Naive B cell (primary cell): ENCODE measurements at regions not wholly inside any gene's neighbourhood (a gene's known extent, or its start where the extent isn't known, plus 50 kb on each side); places are given as distances from the start of the nearest gene placed in this dataset.
"Not testable (repeated sequence)": the region's sequence is repeated elsewhere in the genome, so short reads cannot be mapped to it uniquely, and the experiment has no call there.

Experiments used
- ATAC-seq, 2 donors: fragments of 150-1000 bp; cut with Tn5 transposase; 2 replicates each; pipeline ENCODE4 v1.10.0; 2021; ENCODE audit warnings: low read depth in 2 of 2, mild to moderate bottlenecking in 2 of 2, moderate library complexity in 2 of 2
- DNase-seq: peaks from one replicate; pipeline ENCODE4 v3.0.0; 2022
- H3K27ac Mint-ChIP-seq, 6 donors: one replicate each; pipeline ENCODE4 v1.8.0; 2020 to 2022; ENCODE audit warnings: mild to moderate bottlenecking in 6 of 6, mixed read lengths in 6 of 6, moderate library complexity in 5 of 6, inconsistent platforms in 2 of 6
- H3K27me3 Mint-ChIP-seq, 3 donors: one replicate each; pipeline ENCODE4 v1.8.0; 2021 to 2022; ENCODE audit warnings: mixed read lengths in 3 of 3, mild to moderate bottlenecking in 1 of 3
- H3K36me3 Mint-ChIP-seq, 2 donors: one replicate each; pipeline ENCODE4 v1.8.0; 2020 to 2022; ENCODE audit warnings: mixed read lengths in 2 of 2, inconsistent platforms in 1 of 2, mild to moderate bottlenecking in 1 of 2
- H3K4me1 Mint-ChIP-seq, 3 donors: one replicate each; pipeline ENCODE4 v1.8.0; 2020 to 2022; ENCODE audit warnings: mixed read lengths in 3 of 3, inconsistent platforms in 1 of 3, mild to moderate bottlenecking in 1 of 3, moderate library complexity in 1 of 3
- H3K4me3 Mint-ChIP-seq, 8 donors: one replicate each; pipeline ENCODE4 v1.8.0; 2020 to 2022; ENCODE audit warnings: mild to moderate bottlenecking in 8 of 8, mixed read lengths in 8 of 8, moderate library complexity in 8 of 8, inconsistent platforms in 2 of 8
- H3K9me3 Mint-ChIP-seq, 7 donors: one replicate each; pipeline ENCODE4 v1.8.0; 2020 to 2022; ENCODE audit warnings: mixed read lengths in 7 of 7, mild to moderate bottlenecking in 5 of 7, inconsistent platforms in 2 of 7, moderate library complexity in 1 of 7

DNA sequence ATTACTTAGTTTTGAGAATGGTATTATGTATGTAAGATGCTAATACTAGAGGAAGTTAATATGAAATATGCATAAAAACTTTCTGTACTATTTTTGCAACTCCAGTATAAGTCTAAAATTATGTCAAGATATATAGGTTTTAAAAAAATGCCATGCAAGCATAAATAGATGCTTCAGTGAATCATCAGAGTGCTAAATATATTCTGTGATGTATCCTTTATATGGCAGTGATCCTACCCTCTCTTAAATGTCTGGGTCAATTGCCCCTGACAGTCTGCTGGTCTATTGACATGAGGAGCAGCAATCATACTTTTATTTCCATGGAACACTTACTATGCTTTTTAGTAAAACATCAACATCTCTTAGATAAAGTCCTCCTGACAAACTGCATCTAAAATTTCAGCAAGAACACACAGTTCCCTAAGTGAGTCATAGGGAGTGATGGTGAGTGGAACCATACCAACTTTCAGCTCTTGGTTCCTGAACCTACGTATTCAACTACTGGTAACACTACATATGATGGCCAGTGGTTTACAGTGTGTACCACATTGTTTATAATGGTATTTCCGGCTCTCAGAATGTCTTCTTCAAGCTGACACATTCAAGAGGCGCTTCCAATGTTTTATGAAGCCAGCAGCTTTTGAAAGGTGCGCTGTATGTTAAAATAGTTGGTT lies 928.7 kb upstream of the GJE1 start:
- peaks cover 0 to 3% (median 0%) of the 10 kb centered on the region in 7 donors for H3K9me3 Mint-ChIP-seq
- ATAC-seq (no peak), DNase-seq (no peak)
- no peaks in the 10 kb centered on the region for H3K36me3 Mint-ChIP-seq
- no peak overlapping the region for H3K27ac Mint-ChIP-seq
- no peak overlapping the region for H3K4me3 Mint-ChIP-seq
- H3K4me1 Mint-ChIP-seq = no peaks in the 10 kb centered on the region
- H3K27me3 Mint-ChIP-seq = no peaks in the 10 kb centered on the region

DNA sequence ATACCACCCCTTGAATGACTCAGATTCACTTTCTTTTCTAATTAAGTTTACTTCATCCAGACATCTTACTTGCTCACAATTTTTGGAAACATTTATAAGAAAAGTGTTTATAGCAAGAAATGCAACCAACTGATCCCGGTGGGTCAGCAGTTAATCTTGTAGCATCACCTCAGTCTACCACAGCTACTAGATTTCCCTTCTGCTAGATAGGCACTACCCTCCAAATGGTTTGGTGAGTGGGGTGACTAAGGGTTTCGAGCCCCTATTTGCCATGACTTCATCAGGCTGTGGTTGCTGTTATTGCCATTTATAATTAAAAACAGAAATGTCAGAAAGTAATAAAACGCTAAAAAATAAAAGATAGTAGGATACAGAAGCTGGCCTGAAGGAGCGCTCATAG lies 930.1 kb upstream of the GJE1 start:
- H3K4me3 Mint-ChIP-seq = no peak overlapping the region
- ATAC-seq (no peak), DNase-seq (no peak)
- no peaks in the 10 kb centered on the region for H3K36me3 Mint-ChIP-seq
- no peaks in the 10 kb centered on the region for H3K4me1 Mint-ChIP-seq
- H3K9me3 Mint-ChIP-seq = peaks cover 0 to 3% (median 0%) of the 10 kb centered on the region in 7 donors
- H3K27me3 Mint-ChIP-seq = peaks cover 0 to under 1% (median 0%) of the 10 kb centered on the region in 3 donors
- no peak overlapping the region for H3K27ac Mint-ChIP-seq

DNA sequence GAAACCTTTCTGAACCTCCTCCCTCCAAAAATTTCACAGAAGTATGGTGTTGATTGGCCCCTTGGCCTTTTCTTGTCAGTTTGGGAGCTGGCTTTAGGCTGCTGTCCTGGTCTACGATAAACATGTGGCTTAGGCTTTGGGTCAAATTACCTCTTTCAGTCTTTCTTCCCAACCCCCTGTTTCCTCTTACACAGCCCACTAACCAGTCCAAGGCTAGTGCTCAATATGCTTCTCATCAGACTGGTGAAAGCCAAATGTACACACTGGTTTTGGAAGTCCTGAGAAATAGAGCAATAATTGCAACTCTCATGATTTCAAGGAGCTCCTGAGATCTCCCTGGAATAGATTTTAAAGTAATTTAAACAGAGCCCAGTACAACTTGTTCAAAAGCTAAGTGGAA lies 933.7 kb upstream of the GJE1 start:
- Mint-ChIP-seq H3K27ac (no peak overlapping the region), H3K4me1 (no peaks in the 10 kb centered on the region), H3K4me3 (no peak overlapping the region), H3K36me3 (no peaks in the 10 kb centered on the region), H3K27me3 (peaks cover 0 to 4% (median 0%) of the 10 kb centered on the region in 3 donors), H3K9me3 (peaks cover 0 to 5% (median 0%) of the 10 kb centered on the region in 7 donors)
- no peak for ATAC-seq
- DNase-seq = no peak

DNA sequence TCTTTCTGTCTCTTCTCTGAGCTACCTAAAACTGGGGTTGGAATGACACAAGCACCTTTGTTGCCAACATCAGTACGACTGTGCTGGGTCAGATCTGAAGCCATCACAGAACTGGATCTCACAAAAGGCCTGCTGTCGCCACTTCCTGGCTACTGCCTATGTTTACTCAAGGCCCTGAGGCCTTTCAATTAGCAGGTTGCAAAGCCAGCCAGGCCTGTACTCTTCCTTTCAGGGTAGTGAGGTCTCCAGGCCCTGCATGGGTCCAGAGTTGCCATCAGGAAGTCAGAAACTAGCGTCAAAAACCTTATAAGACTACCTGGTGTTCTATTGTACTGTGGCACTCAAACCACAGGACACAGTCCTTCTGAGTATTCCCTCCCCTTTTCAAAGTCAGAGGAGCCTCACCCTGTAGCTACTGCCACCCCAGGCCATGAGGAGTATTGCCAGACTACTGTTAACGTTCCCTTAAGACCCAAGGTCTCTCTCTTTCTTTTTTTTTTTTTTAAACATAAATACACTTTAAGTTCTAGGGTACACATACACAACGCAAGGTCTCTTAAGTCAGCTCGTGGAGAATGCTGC lies 937.4 kb upstream of the GJE1 start:
- H3K36me3 Mint-ChIP-seq = peaks cover 0 to 7% of the 10 kb centered on the region in 2 donors

DNA sequence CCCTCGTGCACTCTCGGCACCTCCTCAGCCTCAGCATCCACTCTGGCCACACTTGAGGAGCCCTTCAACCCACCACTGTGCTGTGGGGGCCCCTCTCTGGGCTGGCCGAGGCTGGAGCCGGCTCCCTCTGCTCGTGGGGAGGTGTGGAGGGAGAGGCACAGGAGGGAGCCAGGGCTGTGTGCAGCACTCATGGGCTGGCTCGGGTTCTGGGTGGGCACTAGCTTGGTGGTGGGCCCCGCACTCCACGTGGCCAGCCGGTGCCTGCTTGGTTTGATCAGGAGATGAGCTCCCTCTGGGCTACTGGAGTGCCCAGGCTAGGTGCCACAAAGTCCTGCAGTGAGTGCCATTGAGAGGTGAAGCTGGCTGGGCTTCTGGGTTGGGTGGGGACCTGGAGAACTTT lies 949.4 kb upstream of the GJE1 start:
- no peak overlapping the region for H3K27ac Mint-ChIP-seq
- no peak for DNase-seq
- H3K27me3 Mint-ChIP-seq = no peaks in the 10 kb centered on the region
- peaks cover 0 to 9% of the 10 kb centered on the region in 2 donors for H3K36me3 Mint-ChIP-seq
- H3K4me1 Mint-ChIP-seq = no peaks in the 10 kb centered on the region
- H3K9me3 Mint-ChIP-seq = peaks cover 4 to 29% (median 16%) of the 10 kb centered on the region in 7 donors
- H3K4me3 Mint-ChIP-seq = no peak overlapping the region
- no peak for ATAC-seq

More for the DNA sequence above, 937.4 kb upstream of the GJE1 start:
- DNase-seq (no peak), ATAC-seq (no peak)
- no peak overlapping the region for H3K27ac Mint-ChIP-seq
- H3K9me3 Mint-ChIP-seq = peaks cover 0 to 12% (median 3%) of the 10 kb centered on the region in 7 donors
- peaks cover 0 to 4% (median 0%) of the 10 kb centered on the region in 3 donors for H3K27me3 Mint-ChIP-seq
- H3K4me3 Mint-ChIP-seq = no peak overlapping the region
- no peaks in the 10 kb centered on the region for H3K4me1 Mint-ChIP-seq

DNA sequence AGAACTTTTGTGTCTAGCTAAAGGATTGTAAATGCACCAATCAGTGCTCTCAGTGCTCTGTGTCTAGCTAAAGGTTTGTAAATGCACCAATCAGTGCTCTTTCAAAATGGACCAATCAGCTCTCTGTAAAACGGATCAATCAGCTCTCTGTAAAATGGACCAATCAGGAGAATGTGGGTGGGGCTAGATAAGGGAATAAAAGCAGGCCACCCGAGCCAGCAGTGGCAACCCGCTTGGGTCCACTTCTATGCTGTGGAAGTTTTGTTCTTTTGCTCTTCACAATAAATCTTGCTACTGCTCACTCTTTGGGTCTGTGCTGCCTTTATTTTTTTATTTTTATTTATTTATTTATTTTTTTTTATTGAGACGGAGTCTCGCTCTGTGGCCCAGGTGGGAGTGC lies 957.3 kb upstream of the GJE1 start:
- H3K4me1 Mint-ChIP-seq, DNase-seq, H3K4me3 Mint-ChIP-seq, H3K36me3 Mint-ChIP-seq, ATAC-seq, H3K27ac Mint-ChIP-seq, H3K27me3 Mint-ChIP-seq: not testable (repeated sequence)
- peaks cover 0 to 11% (median 3%) of the 10 kb centered on the region in 7 donors for H3K9me3 Mint-ChIP-seq

DNA sequence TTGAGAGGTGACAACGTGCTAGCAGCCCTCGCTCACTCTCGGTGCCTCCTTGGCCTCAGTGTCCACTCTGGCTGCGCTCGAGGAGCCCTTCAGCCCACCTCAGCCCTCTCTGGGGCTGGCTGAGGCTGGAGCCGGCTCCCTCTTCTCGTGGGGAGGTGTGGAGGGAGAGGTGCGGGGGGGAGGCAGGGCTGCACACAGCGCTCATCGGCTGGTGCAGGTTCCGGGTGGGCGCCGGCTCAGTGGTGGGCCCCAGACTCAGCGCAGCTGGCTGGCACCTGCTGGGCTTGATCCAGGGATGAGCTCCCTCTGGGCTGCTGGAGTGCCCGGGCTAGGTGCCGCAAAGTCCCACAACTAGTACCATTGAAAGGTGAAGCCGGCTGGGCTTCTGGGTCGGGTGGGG lies 957.8 kb upstream of the GJE1 start:
- Mint-ChIP-seq H3K4me3 (no peak overlapping the region), H3K27ac (no peak overlapping the region), H3K27me3 (peaks cover 0 to 8% (median 0%) of the 10 kb centered on the region in 3 donors), H3K9me3 (peaks cover 0 to 11% (median 3%) of the 10 kb centered on the region in 7 donors), H3K36me3 (no peaks in the 10 kb centered on the region), H3K4me1 (no peaks in the 10 kb centered on the region)
- ATAC-seq (no peak), DNase-seq (no peak)

DNA sequence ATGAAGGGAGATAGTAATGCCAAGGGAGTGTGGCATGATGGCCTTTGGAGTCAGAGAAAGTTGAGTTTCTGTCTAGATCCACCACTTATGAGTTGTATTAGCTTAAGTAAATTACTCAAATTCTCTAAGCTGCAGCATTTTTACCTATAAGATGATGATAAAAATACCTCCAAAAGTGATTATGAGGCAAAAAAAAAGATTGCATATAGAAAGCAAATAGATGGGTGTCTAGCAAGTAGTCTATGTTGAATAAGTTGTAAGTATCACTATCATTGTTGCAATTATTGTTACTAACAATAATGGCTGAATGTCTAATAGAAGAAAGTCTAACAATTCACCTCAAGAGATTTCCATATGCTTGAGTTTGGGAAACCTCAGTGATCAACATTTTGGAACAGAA lies 959.2 kb upstream of the GJE1 start:
- Mint-ChIP-seq H3K27ac (no peak overlapping the region), H3K9me3 (peaks cover 0 to 11% (median 3%) of the 10 kb centered on the region in 7 donors), H3K36me3 (no peaks in the 10 kb centered on the region), H3K4me1 (no peaks in the 10 kb centered on the region), H3K27me3 (peaks cover 0 to 8% (median 0%) of the 10 kb centered on the region in 3 donors), H3K4me3 (no peak overlapping the region)
- ATAC-seq = no peak
- DNase-seq = no peak

DNA sequence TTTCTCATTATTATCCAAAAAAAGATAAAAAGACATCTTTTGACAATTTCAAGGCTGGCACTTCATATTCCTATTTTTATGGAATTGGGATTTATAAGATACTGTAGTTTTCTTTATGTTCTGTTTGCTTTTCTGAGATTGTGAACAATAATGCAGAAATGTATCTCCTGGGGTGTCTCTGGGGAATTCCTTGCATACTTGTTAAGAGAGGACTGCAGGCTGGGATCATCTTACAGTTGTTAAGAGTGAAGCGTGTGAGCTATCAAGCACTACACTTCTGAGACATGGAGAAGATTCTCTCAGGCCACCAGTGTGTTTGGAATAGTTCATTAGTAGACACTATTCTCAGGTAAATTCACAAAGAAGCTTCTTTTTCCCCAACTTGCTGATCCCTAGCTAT lies 963.3 kb upstream of the GJE1 start:
- peaks cover 0 to 8% (median 0%) of the 10 kb centered on the region in 3 donors for H3K27me3 Mint-ChIP-seq
- no peaks in the 10 kb centered on the region for H3K36me3 Mint-ChIP-seq
- no peak overlapping the region for H3K27ac Mint-ChIP-seq
- DNase-seq = no peak
- no peak for ATAC-seq
- no peaks in the 10 kb centered on the region for H3K9me3 Mint-ChIP-seq
- no peaks in the 10 kb centered on the region for H3K4me1 Mint-ChIP-seq
- no peak overlapping the region for H3K4me3 Mint-ChIP-seq

DNA sequence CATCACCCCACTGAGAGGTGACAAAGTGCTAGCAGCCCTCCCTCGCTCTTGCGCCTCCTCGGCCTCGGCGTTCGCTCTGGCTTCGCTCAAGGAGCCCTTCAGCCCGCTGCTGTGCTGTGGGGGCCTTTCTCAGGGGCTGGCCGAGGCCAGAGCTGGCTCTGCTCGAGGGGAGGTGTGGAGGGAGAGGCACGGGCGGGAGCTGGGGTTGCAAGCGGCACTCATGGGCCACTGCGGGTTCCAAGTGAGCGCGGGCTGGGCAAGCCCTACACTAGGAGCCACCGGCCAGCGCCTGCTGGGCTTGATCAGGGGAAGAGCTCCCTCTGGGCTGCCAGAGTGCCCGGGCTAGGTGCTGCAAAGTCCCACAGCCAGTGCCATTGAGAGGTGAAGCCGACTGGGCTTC lies 964.8 kb upstream of the GJE1 start:
- no peaks in the 10 kb centered on the region for H3K4me1 Mint-ChIP-seq
- H3K27me3 Mint-ChIP-seq = peaks cover 0 to 8% (median 4%) of the 10 kb centered on the region in 3 donors
- H3K27ac Mint-ChIP-seq = no peak overlapping the region
- no peak overlapping the region for H3K4me3 Mint-ChIP-seq
- H3K9me3 Mint-ChIP-seq = no peaks in the 10 kb centered on the region
- ATAC-seq (no peak), DNase-seq (no peak)
- H3K36me3 Mint-ChIP-seq = no peaks in the 10 kb centered on the region

DNA sequence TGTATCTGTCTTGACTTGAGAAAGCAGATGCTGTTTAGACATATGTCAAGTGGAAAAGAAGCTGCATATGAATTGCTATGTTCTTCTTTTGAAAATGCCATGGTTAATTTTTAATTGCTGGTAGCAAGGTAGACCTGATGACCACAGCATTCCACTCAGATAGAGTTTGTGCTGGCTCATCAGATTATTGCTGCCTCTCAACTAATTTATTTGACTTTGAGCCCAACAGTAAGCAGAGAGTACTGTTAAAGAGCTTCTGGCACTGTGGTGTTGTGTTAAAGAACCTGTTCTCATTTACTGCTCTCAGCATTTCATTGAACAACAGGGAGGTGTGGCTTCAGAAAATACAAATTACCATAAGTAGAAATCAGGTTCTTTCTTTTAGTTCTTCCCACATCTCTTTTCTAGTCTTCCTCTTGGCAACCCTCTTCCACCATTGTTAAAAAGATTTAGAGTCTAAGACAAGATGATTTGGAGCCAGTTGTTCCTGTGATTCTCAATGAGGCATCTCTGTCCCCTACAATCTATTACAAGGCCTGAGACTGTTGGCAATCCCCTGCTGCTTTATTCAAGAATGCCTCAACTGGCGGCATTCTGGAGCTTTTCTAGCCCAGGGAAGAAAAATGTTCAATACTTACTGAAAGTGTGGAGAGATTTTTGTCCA lies 967.6 kb upstream of the GJE1 start:
- Mint-ChIP-seq H3K27me3 (peaks cover 0 to 4% (median 0%) of the 10 kb centered on the region in 3 donors), H3K9me3 (no peaks in the 10 kb centered on the region), H3K4me3 (peak overlapping the region in 1 of 8 donors; percentile 5), H3K27ac (no peak overlapping the region), H3K4me1 (no peaks in the 10 kb centered on the region), H3K36me3 (no peaks in the 10 kb centered on the region)
- ATAC-seq = no peak
- DNase-seq = no peak

DNA sequence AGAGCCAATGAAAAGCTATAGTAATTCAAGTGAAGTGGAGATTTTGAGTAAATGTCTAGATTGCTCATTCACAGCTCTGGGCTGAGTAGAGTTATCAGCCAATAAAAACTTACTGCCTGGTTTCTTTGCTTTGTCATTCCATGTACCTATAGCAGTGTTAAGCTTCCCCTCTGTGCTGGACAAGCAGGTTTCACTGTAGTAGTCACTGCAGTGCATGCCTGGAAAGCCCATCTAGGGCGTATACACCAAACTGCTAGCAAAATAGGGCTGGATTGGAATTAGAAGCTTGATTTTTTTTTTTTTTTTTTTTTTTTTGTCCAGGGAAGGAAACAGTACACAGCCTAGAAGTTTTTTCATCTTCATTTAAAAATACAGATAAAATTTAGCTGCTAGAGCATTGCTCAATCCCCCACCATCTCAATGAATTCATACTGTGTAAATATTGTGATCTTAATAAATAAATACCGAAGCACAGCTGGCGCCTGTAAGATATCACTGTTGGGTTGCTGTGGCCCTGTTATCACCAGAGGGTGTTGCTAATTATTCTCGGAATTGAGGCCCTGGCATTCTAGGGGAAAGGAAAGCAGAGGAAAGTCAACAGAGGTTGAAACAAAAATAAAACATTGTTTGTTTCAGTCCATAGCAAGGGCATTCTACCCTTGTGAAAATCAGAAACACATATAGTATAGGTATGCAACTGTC lies 968.5 kb upstream of the GJE1 start:
- Mint-ChIP-seq H3K27ac (no peak overlapping the region), H3K9me3 (no peaks in the 10 kb centered on the region), H3K27me3 (peaks cover 0 to 4% (median 0%) of the 10 kb centered on the region in 3 donors), H3K36me3 (no peaks in the 10 kb centered on the region), H3K4me1 (no peaks in the 10 kb centered on the region), H3K4me3 (no peak overlapping the region)
- ATAC-seq (no peak), DNase-seq (no peak)

DNA sequence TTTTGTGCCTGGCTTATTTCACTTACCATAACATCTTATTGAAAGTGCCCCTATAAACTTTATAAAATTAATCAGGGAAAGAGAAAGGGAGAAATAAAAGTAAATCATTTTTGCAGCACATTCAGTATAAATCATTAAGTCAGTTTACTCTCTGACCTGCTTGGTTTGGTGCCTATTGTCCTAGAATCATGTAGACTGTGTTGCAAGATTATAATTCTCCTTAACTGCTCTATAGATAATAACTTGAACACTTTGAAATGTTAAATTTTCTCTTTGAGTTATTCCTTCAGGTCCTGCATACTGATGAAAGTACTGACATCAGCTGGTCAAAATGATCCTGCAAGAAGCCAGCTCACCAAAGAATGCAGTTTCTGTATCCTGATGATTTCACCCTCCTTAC lies 969.6 kb upstream of the GJE1 start:
- Mint-ChIP-seq H3K27ac (no peak overlapping the region), H3K4me3 (no peak overlapping the region), H3K9me3 (no peaks in the 10 kb centered on the region), H3K36me3 (no peaks in the 10 kb centered on the region), H3K4me1 (no peaks in the 10 kb centered on the region), H3K27me3 (peaks cover 0 to 4% (median 0%) of the 10 kb centered on the region in 3 donors)
- ATAC-seq (no peak), DNase-seq (no peak)
